ENCODE measurements at regions not wholly inside any gene's neighbourhood (a gene's known extent, or its start where the extent isn't known, plus 50 kb on each side); places are given as distances from the start of the nearest gene placed in this dataset.

- Histone ChIP-seq H3K27me3 (no peaks in the 10 kb centered on the region), H3K9me2 (replicated peaks; ENCODE audit: insufficient read depth) (no peaks in the 10 kb centered on the region), H3K4me3 (no peak overlapping the region), H3K4me1 (ENCODE audit: insufficient read depth) (no peaks in the 10 kb centered on the region), H3K27ac (no peak overlapping the region), H3K4me2 (no peak overlapping the region), H4K20me1 (ENCODE audit: insufficient read depth, poor library complexity, severe bottlenecking) (no peaks in the 10 kb centered on the region), H3K9me3 (ENCODE audit: low read depth) (no peaks in the 10 kb centered on the region), H3K36me3 (replicated peaks; ENCODE audit: insufficient read depth, low read depth) (no peaks in the 10 kb centered on the region), H3K79me2 (no peaks in the 10 kb centered on the region), H2AFZ (no peak overlapping the region)
- TF ChIP-seq CTCF (IDR thresholded peaks at IDR 0.05; ENCODE audit: poor library complexity), result no peak
- TF ChIP-seq EZH2 (IDR thresholded peaks at IDR 0.05; ENCODE audit: borderline replicate concordance), result no peak
- TF ChIP-seq EZH2phosphoT487 (IDR thresholded peaks at IDR 0.05; ENCODE audit: low read depth, severe bottlenecking, unreplicated experiment), result no peak
- no peak for DNase-seq (ENCODE audit: low spot score)
- whole genome bisulfite sequencing (ENCODE audit: low lambda C conversion rate, missing lambda C conversion rate), result 71% methylated on average over 4 of the region's 4 CpGs
Measured at GRCh38 chr11:91630916-91631673, 593.5 kb upstream of the FAT3 start.

GRCh38 chr11:91625495-91625894, 599.1 kb upstream of the FAT3 start:
- H3K9me3 ChIP-seq (ENCODE audit: low read depth), result no peaks in the 10 kb centered on the region
- H3K4me3 ChIP-seq, result no peak overlapping the region
- H3K4me2 ChIP-seq, result no peak overlapping the region
- no peaks in the 10 kb centered on the region for H3K36me3 ChIP-seq (replicated peaks; ENCODE audit: insufficient read depth, low read depth)
- H3K9me2 ChIP-seq (replicated peaks; ENCODE audit: insufficient read depth), result no peaks in the 10 kb centered on the region
- H4K20me1 ChIP-seq (ENCODE audit: insufficient read depth, poor library complexity, severe bottlenecking), result no peaks in the 10 kb centered on the region
- H3K79me2 ChIP-seq, result no peaks in the 10 kb centered on the region
- H3K27me3 ChIP-seq, result no peaks in the 10 kb centered on the region
- no peak for DNase-seq (ENCODE audit: low spot score)
- TF ChIP-seq CTCF (IDR thresholded peaks at IDR 0.05; ENCODE audit: poor library complexity) (no peak), EZH2 (IDR thresholded peaks at IDR 0.05; ENCODE audit: borderline replicate concordance) (no peak), EZH2phosphoT487 (IDR thresholded peaks at IDR 0.05; ENCODE audit: low read depth, severe bottlenecking, unreplicated experiment) (no peak)
- WGBS (ENCODE audit: low lambda C conversion rate, missing lambda C conversion rate), result 91% methylated on average over 1 of the region's 1 CpG
- H3K4me1 ChIP-seq (ENCODE audit: insufficient read depth), result no peaks in the 10 kb centered on the region
- no peak overlapping the region for H3K27ac ChIP-seq
- H2AFZ ChIP-seq, result no peak overlapping the region

GRCh38 chr11:91624021-91624420, 600.6 kb upstream of the FAT3 start:
- no peaks in the 10 kb centered on the region for H3K27me3 ChIP-seq
- DNase-seq (ENCODE audit: low spot score), result no peak
- no peak overlapping the region for H3K4me3 ChIP-seq
- H3K9me3 ChIP-seq (ENCODE audit: low read depth), result no peaks in the 10 kb centered on the region
- no peak overlapping the region for H3K4me2 ChIP-seq
- no peak overlapping the region for H3K27ac ChIP-seq
- no peak overlapping the region for H2AFZ ChIP-seq
- no peaks in the 10 kb centered on the region for H3K9me2 ChIP-seq (replicated peaks; ENCODE audit: insufficient read depth)
- no peaks in the 10 kb centered on the region for H3K36me3 ChIP-seq (replicated peaks; ENCODE audit: insufficient read depth, low read depth)
- no peak for TF ChIP-seq EZH2 (IDR thresholded peaks at IDR 0.05; ENCODE audit: borderline replicate concordance)
- TF ChIP-seq CTCF (IDR thresholded peaks at IDR 0.05; ENCODE audit: poor library complexity), result no peak
- TF ChIP-seq EZH2phosphoT487 (IDR thresholded peaks at IDR 0.05; ENCODE audit: low read depth, severe bottlenecking, unreplicated experiment), result no peak
- H3K79me2 ChIP-seq, result no peaks in the 10 kb centered on the region
- no peaks in the 10 kb centered on the region for H3K4me1 ChIP-seq (ENCODE audit: insufficient read depth)
- WGBS (ENCODE audit: low lambda C conversion rate, missing lambda C conversion rate), result 94% methylated on average over 5 of the region's 5 CpGs
- no peaks in the 10 kb centered on the region for H4K20me1 ChIP-seq (ENCODE audit: insufficient read depth, poor library complexity, severe bottlenecking)

Measured in hepatocyte (in vitro differentiated cells).